Upper lobe of left lung (tissue), 6 donors: ENCODE measurements at regions not wholly inside any gene's neighbourhood (a gene's known extent, or its start where the extent isn't known, plus 50 kb on each side); places are given as distances from the start of the nearest gene placed in this dataset.

Source experiments
- ATAC-seq, 2 donors: fragments of 200-7000 bp; cut with Tn5 transposase; one replicate each; pipeline ENCODE4 v1.9.1; 2022; ENCODE audit warnings: mild to moderate bottlenecking in 2 of 2, moderate library complexity in 2 of 2; ENCODE audit not compliant: low FRiP score in 2 of 2
- DNase-seq, 2 donors: peaks; one replicate each; pipeline ENCODE4 v3.0.0-alpha.2; 2019 to 2020
- H3K27ac ChIP-seq, 4 donors: fragments of 200-600 bp; sonication (generic); one replicate each; pipeline ENCODE4 v1.5.1; 2016 to 2019
- H3K27me3 ChIP-seq, 4 donors: fragments of 200-600 bp; sonication (generic); one replicate each; pipeline ENCODE4 v1.5.1; 2017 to 2019
- H3K36me3 ChIP-seq, 4 donors: fragments of 200-600 bp; sonication (generic); one replicate each; pipeline ENCODE4 v1.5.1; 2016 to 2019
- H3K4me1 ChIP-seq, 4 donors: fragments of 200-600 bp; sonication (generic); one replicate each; pipeline ENCODE4 v1.5.1; 2018 to 2019
- H3K4me3 ChIP-seq, 4 donors: fragments of 200-600 bp; sonication (generic); one replicate each; pipeline ENCODE4 v1.5.1; 2017 to 2019; ENCODE audit warnings: mild to moderate bottlenecking in 2 of 4, moderate library complexity in 1 of 4
- H3K9me3 ChIP-seq, 4 donors: fragments of 200-600 bp; sonication (generic); one replicate each; pipeline ENCODE4 v1.5.1; 2018 to 2019
- CTCF ChIP-seq, 6 experiments: fragments of 450-650 bp in 4 of 6; fragments of 200-600 bp in 2 of 6; sonication (generic) in 2 of 6; IDR thresholded peaks; one replicate each; pipeline ENCODE4 v1.5.1; 2016 to 2019; ENCODE audit warnings: antibody characterized with exemption in 6 of 6
- EP300 ChIP-seq, 4 donors: sonication (generic); formaldehyde crosslinking; IDR thresholded peaks; one replicate each; pipeline ENCODE4 v1.5.1; 2017; ENCODE audit warnings: antibody characterized with exemption in 4 of 4, control low read depth in 2 of 4
- POLR2A ChIP-seq, 4 donors: fragments of 450-650 bp; IDR thresholded peaks; one replicate each; pipeline ENCODE4 v1.5.1; 2016 to 2017; ENCODE audit warnings: antibody characterized with exemption in 4 of 4, mild to moderate bottlenecking in 2 of 4
- POLR2AphosphoS5 ChIP-seq, 2 donors: sonication (generic); formaldehyde crosslinking; IDR thresholded peaks; one replicate each; pipeline ENCODE4 v1.5.1; 2017; ENCODE audit warnings: antibody characterized with exemption in 2 of 2
- WGBS, 2 donors: methylation state at CpG; one replicate each; pipeline ENCODE4 v1.1.5; 2017 to 2018; 5-methylcytosine and 5-hydroxymethylcytosine counted together
- donor health status: DM: no; HTN: no; CAD: no; lungs with moderate emphysema.
- donor health status: DM: no; HTN: yes; CAD: no; lungs with severe emphysema.

GRCh38 chr6:44627091-44627882 is 239.8 kb downstream of the CDC5L start:
- ATAC-seq (peak; percentile 46 to 74), DNase-seq (peak; percentile 39 to 72)
- no peak overlapping the region for H3K4me3 ChIP-seq
- no peaks in the 10 kb centered on the region for H3K9me3 ChIP-seq
- no peaks in the 10 kb centered on the region for H3K27me3 ChIP-seq
- no peak overlapping the region for H3K27ac ChIP-seq
- no peak for TF ChIP-seq POLR2A (IDR thresholded peaks at IDR 0.05)
- TF ChIP-seq EP300 (IDR thresholded peaks at IDR 0.05), result no peak
- TF ChIP-seq POLR2AphosphoS5 (IDR thresholded peaks at IDR 0.05), result no peak
- no peak for TF ChIP-seq CTCF (IDR thresholded peaks at IDR 0.05)
- WGBS, 2 donors, result 53 to 57% methylated on average over 8 to 14 of the region's 23 CpGs
- H3K4me1 ChIP-seq, result peaks cover 0 to 4% (median 0%) of the 10 kb centered on the region in 4 donors
- H3K36me3 ChIP-seq, result no peaks in the 10 kb centered on the region

DNA sequence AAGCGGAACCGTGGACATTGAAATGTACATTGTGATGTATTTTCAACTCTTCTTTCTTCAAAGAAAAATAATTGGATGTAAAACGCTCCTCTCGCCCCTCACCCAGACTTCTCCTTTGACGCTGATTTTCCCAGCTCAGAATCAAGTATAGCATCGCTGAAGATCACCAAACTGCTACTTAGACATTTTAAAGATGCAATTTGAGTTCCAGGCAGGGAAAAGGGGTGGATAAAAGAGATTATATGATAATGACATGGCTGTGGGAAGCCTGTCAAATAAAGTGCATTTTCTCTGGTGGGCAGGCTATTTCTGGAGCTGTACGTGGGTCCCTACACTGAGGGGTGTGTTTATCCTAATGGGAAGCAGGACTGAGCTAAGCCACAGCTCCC is 240.4 kb downstream of the CDC5L start:
- Histone ChIP-seq H3K27me3 (no peaks in the 10 kb centered on the region), H3K36me3 (no peaks in the 10 kb centered on the region), H3K9me3 (no peaks in the 10 kb centered on the region), H3K4me1 (peaks cover 0 to 4% (median 0%) of the 10 kb centered on the region in 4 donors), H3K27ac (no peak overlapping the region), H3K4me3 (no peak overlapping the region)
- 88 to 90% methylated on average over 7 of the region's 7 CpGs for WGBS, 2 donors
- ATAC-seq (no peak), DNase-seq (no peak)
- no peak for TF ChIP-seq EP300 (IDR thresholded peaks at IDR 0.05)
- no peak for TF ChIP-seq POLR2AphosphoS5 (IDR thresholded peaks at IDR 0.05)
- TF ChIP-seq CTCF (IDR thresholded peaks at IDR 0.05), result no peak
- no peak for TF ChIP-seq POLR2A (IDR thresholded peaks at IDR 0.05)

DNA sequence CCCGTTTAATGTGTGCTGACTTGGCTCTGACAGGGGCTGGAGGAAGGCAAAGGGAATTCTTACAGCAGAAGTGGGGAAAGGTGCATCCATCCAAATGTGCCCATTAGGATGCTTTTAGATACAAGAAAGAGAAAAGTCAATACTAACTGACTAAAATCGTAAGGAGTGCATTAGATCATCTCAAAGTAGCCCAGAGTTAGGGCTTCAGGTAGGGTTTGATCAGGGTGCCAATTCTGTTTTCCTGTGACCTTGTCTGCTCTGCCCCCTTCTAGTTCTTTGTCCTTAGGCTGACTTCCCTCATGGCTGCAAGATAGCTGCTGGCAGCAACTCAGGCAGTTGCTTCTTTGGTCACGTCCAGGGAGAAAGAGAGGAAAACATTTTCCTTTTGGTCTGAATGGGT is 240.8 kb downstream of the CDC5L start:
- TF ChIP-seq CTCF (IDR thresholded peaks at IDR 0.05) (no peak), POLR2A (IDR thresholded peaks at IDR 0.05) (no peak)
- no peaks in the 10 kb centered on the region for H3K9me3 ChIP-seq
- DNase-seq (no peak), ATAC-seq (no peak)
- peaks cover 0 to 4% (median 0%) of the 10 kb centered on the region in 4 donors for H3K4me1 ChIP-seq
- H3K36me3 ChIP-seq, result no peaks in the 10 kb centered on the region
- WGBS, 2 donors, result 70 to 84% methylated on average over 3 of the region's 3 CpGs
- no peaks in the 10 kb centered on the region for H3K27me3 ChIP-seq
- H3K4me3 ChIP-seq, result no peak overlapping the region
- no peak overlapping the region for H3K27ac ChIP-seq

- H3K36me3 ChIP-seq, result no peaks in the 10 kb centered on the region
- peaks cover 0 to 4% (median 0%) of the 10 kb centered on the region in 4 donors for H3K4me1 ChIP-seq
- ATAC-seq (no peak), DNase-seq (no peak)
- H3K27me3 ChIP-seq, result no peaks in the 10 kb centered on the region
- H3K9me3 ChIP-seq, result no peaks in the 10 kb centered on the region
- WGBS, 2 donors, result 17 to 57% methylated on average over 2 to 7 of the region's 7 CpGs
- no peak for TF ChIP-seq CTCF (IDR thresholded peaks at IDR 0.05)
- TF ChIP-seq POLR2A (IDR thresholded peaks at IDR 0.05), result no peak
- TF ChIP-seq EP300 (IDR thresholded peaks at IDR 0.05), result no peak
- no peak for TF ChIP-seq POLR2AphosphoS5 (IDR thresholded peaks at IDR 0.05)
- no peak overlapping the region for H3K27ac ChIP-seq
- no peak overlapping the region for H3K4me3 ChIP-seq
Observed at GRCh38 chr6:44629636-44630035, 242.1 kb downstream of the CDC5L start.
